Cerebellar cortex (tissue), 1 donor: ENCODE measurements at regions not wholly inside any gene's neighbourhood (a gene's known extent, or its start where the extent isn't known, plus 50 kb on each side); places are given as distances from the start of the nearest gene placed in this dataset.
"Not testable (repeated sequence)": the region's sequence is repeated elsewhere in the genome, so short reads cannot be mapped to it uniquely, and the experiment has no call there.

Experiments used
- DNase-seq: peaks from one replicate; pipeline ENCODE4 v3.0.0-alpha.2; 2015; ENCODE audit warnings: low spot score

DNA sequence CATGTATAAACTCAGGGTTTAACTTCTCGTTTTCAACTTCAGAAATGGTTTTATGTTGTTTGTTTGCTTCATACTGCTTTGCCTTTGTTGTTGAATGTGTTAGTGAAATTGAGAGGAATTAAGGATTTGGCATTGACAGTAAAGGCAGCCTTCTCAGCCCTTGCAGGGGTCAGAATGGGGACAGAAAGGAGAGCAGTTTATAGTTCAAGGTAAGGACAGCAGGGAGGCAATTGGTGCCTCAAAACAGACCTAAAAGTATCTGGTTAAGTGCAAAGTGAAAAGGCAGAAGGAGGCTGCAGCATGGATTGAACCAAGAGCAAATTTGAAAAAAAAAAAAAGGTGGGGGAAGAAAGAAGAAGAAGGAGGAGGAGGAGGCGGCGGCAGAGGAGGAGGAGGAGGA, 835.0 kb upstream of the ADGRL3 start:
- DNase-seq = no peak

GRCh38 chr4:60366661-60367060, 833.5 kb upstream of the ADGRL3 start:
- no peak for DNase-seq

DNA sequence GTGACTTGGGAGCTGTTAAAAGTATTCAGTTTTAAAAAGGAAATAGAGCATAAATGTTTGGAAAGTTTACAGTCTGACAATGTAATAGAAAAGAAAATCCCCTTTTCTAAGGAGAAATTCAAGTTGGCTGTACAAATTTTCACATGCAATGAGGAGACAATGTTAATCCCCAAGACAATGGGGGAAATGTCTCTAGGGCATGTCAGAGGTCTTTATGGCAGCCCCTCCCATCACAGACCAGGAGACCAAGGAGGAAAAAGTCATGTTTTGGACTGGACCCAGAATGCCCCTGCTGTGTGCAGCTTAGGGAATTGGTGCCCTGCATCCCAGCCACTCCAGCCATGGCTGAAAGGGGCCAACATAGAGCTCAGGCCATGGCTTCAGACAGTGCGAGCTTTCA, 831.1 kb upstream of the ADGRL3 start:
- no peak for DNase-seq

DNA sequence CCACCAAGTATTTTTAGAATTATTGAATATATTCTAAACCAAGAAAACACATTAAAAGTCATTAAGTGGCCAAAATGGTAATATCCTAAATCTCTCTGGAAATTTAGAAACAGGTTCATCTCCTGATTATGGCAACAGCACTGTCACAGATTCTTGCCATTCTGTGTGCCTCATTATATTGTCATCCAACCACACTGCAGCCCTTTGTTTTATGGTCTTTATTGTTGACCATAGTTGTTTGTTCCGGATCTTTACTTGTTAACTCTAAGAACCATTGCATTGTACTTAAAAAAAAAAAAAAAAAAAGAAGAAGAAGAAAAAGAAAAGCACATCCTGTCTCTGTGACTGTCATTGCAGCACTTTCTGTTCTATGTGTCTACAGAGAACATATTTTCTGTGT, 822.1 kb upstream of the ADGRL3 start:
- DNase-seq = no peak

DNA sequence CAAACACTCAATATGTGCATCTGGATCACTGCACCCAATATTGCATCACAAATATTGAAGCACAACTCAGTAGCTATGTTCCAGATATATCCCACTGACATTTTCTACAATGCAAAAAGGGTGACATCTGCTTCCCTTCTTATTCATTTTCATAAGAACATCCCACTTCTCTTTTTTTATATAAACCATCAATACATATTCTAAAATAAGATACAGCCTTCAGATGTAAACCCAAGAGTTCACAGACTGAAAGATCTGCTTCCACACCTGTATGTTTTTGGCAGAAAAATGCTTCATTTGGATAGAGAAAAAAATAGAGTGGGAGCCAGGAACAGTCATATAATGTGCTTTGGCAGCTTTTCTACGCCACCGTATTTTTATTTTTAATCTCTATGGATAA, 815.6 kb upstream of the ADGRL3 start:
- DNase-seq = no peak

DNA sequence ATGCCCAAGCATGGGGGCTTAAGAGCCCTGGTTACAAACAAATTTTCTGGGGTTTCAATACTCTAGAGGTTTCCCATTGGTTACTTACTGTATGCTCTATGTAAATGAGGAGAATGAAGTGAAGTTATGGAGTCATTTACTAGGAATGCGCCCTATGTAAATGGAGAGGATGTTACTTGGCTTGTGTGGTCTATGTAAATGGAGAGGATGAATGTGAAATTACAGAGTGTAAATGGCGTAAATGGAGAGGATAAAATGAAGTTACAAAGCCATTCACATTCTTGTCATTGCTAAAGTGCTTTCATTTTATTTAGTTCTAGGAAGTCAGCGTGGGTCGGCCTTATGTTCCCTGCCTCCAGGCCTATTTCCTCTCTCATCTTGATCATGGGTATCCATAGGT, 810.5 kb upstream of the ADGRL3 start:
- DNase-seq = no peak

DNA sequence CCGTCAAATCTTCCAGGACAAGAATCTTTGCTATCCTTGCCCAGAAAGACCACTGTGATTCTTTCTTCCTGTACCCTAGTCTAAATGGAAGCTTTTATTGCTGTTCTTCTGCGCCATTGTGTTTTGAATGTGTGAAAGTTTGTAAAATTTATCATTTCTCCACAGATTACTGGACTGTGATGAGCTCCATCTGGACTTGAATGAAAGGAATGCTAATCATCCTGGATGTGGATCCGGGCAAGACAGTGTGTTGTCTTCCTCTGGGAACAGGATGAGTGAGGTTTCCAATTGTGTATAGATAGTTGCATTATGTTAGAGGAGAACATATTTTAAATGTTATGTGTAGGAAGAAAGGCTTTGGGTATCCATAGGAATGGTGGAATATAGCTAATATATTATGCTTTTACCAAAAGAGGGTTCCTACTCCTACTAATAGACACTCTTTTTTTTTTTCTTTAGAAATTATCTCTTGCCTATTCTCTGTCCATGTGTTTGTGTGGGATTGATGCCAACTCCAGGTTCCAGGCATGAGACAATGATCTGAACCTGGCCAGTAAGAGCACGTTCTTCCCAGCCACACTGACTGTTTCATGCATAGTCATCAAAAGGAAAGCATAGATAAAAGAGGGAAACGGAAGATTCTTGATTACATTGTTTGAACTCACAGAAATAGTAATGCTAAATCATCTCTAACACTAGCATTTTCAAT, 803.6 kb upstream of the ADGRL3 start:
- DNase-seq = no peak

DNA sequence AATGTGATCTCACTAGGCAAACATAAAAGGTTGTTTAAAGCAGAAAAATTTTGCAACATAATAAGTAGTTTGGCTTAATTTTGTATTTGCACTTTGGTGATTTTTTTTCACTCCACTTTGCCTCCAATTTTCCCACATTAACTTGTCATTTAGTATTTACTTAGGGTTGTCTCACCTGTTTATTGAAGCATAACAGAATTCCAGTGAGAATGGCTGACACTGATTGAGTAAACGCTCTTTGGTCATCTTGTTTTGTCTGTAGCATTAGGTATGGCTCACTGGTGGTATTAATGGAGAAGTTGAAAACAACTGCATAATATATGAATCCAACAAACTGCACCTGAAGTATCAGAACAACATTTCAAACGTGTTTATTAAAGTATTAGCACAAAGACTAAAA, 799.5 kb upstream of the ADGRL3 start:
- no peak for DNase-seq

- no peak for DNase-seq
Measured at GRCh38 chr4:60404027-60404426, 796.1 kb upstream of the ADGRL3 start.

DNA sequence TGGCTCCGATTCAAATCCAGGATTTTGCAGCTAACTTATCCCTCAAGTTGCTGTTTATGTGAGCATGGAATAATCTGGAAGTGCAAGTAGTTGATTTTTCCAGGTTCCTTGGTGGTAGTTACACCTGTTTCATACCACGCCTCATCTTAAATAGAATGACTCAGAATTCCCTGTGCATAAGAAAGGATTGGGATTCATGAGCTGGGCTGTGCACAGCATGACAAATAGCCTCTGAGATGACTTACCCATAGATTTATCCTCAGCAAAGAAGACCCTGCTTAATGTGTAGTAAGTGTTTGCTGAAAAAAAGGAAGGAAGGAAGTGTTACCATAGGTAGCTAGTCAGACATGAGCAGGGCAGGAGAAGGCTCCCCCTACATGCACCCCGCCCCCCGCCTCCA, 777.7 kb upstream of the ADGRL3 start:
- no peak for DNase-seq

- DNase-seq = not testable (repeated sequence)
Measured at GRCh38 chr4:60423573-60424184, 776.4 kb upstream of the ADGRL3 start.

DNA sequence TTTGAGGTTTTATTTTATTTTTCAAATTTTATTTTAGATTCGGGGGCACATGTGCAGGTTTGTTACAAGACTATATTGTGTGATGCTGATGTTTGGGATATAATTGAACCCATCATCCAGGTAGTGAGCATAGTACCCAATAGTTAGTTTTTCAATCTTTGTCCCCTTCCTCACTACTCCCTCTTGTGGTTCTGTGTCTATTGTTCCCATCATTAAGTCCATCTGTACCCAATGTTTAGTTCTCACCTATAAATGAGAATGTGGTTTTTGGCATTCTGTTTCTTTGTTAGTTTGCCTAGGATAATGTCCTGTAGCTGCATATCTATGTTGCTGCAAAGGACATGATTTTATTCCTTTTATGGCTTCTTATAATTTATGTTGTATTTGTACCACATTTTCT, 767.2 kb upstream of the ADGRL3 start:
- no peak for DNase-seq

GRCh38 chr4:60443068-60443467, 757.1 kb upstream of the ADGRL3 start:
- no peak for DNase-seq

GRCh38 chr4:60443796-60444195, 756.3 kb upstream of the ADGRL3 start:
- DNase-seq = no peak

- DNase-seq = no peak
Measured at GRCh38 chr4:60450054-60450453, 750.1 kb upstream of the ADGRL3 start.

DNA sequence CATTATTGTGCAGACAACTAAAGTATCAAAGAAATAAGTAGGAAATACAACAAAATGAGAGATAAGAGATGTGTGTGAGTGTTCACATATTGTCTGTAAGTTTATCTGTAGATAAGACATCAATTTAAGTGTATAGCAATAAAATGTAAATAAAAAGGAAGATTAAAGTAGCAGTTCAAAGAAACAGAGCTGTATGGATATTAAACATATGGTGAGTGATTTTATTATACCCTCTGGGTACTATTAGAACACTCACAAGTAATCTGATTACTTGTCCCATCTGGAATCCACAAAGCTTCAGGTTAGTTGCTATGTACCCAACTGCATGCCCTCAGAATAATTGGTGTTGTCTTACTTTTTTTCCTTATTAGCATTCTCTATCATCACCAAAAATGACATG, 747.9 kb upstream of the ADGRL3 start:
- DNase-seq = no peak

DNA sequence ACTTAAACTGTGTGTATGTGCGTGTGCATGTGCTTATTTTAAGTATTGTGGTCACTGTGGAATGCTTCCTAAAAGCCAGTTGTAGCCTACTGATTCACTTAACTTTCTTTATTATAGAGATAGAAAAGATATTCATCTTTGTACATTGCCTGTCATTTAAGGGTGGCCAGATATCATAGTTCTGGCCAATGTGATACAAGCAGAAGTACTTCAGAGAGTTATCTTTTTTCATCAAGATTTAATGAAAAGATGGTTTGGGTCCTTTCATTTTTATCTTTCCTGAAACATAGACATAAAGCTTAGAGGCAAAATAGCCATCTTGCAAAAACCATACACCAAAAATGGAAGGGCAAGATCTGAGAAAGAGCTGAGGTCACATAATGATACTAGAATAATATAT, 744.7 kb upstream of the ADGRL3 start:
- DNase-seq = no peak

- DNase-seq = no peak
Measured at GRCh38 chr4:60461551-60461950, 738.6 kb upstream of the ADGRL3 start.

- peak; percentile 2 for DNase-seq
Measured at GRCh38 chr4:60463857-60464502, 736.1 kb upstream of the ADGRL3 start.

- no peak for DNase-seq
Measured at GRCh38 chr4:60482921-60483351, 717.2 kb upstream of the ADGRL3 start.

- no peak for DNase-seq
Measured at GRCh38 chr4:60485276-60485675, 714.9 kb upstream of the ADGRL3 start.

GRCh38 chr4:60487118-60487761, 712.9 kb upstream of the ADGRL3 start:
- DNase-seq = not testable (repeated sequence)

DNA sequence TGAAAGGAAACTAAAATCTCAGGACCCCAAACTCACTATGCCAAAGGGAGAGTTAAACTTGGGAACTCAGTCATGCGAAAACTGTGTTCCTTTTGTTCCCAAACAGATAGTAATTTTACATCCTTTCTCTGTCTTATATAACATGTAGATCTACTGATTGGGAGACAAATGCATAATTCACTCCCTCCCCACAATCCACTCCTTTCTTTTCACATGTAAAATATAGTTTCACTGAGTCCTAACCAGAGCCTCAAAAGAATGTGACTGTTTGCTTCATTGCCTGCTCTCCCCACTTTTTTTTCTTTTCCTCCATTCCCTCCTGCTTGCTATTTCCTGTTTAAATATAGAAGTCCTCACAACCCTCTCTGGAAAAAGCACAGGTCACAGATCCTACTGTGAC, 699.3 kb upstream of the ADGRL3 start:
- no peak for DNase-seq
